DOHH2 (cell line): ENCODE measurements at regions not wholly inside any gene's neighbourhood (a gene's known extent, or its start where the extent isn't known, plus 50 kb on each side); places are given as distances from the start of the nearest gene placed in this dataset.

ENCODE experiments used
- H3F3A ChIP-seq: fragments of 200-600 bp; sonication (generic), shearing (Covaris generic); 2 replicates; pipeline ENCODE4 v1.6.0; 2016; ENCODE audit warnings: antibody characterized with exemption, mild to moderate bottlenecking; ENCODE audit not compliant: control insufficient read depth, insufficient read depth
- H3K27ac ChIP-seq: fragments of 200-600 bp; sonication (generic); 2 replicates; pipeline ENCODE4 v1.5.1; 2014; ENCODE audit warnings: low read depth, mild to moderate bottlenecking, low read length, moderate library complexity
- H3K27me3 ChIP-seq: fragments of 200-600 bp; sonication (generic); 2 replicates; pipeline ENCODE4 v1.6.1; 2014; ENCODE audit warnings: mild to moderate bottlenecking, low read length, mixed read lengths; ENCODE audit not compliant: control insufficient read depth
- H3K36me3 ChIP-seq: fragments of 200-600 bp; sonication (generic); 2 replicates; pipeline ENCODE4 v1.6.1; 2014; ENCODE audit warnings: mild to moderate bottlenecking, low read length, moderate library complexity, mixed read lengths; ENCODE audit not compliant: control insufficient read depth
- H3K4me1 ChIP-seq: fragments of 200-600 bp; sonication (generic); 2 replicates; pipeline ENCODE4 v1.6.1; 2014; ENCODE audit warnings: mild to moderate bottlenecking, low read length, mixed read lengths; ENCODE audit not compliant: control insufficient read depth
- H3K4me2 ChIP-seq: fragments of 200-600 bp; sonication (generic); 2 replicates; pipeline ENCODE4 v1.6.0; 2014; ENCODE audit warnings: mild to moderate bottlenecking, low read length, moderate library complexity
- H3K4me3 ChIP-seq: fragments of 200-600 bp; sonication (generic); 2 replicates; pipeline ENCODE4 v1.5.1; 2014; ENCODE audit warnings: mild to moderate bottlenecking, low read length, mixed read lengths
- H3K79me2 ChIP-seq: fragments of 200-600 bp; sonication (generic); 2 replicates; pipeline ENCODE4 v1.6.1; 2014; ENCODE audit warnings: mild to moderate bottlenecking, low read length, mixed read lengths; ENCODE audit not compliant: control insufficient read depth
- H3K9me2 ChIP-seq: fragments of 200-600 bp; sonication (generic); replicated peaks from 2 replicates; pipeline ENCODE4 v1.6.1; 2014; ENCODE audit warnings: mild to moderate bottlenecking, low read length, mixed read lengths; ENCODE audit not compliant: control insufficient read depth
- H3K9me3 ChIP-seq: fragments of 200-600 bp; sonication (generic); 2 replicates; pipeline ENCODE4 v1.6.1; 2014; ENCODE audit warnings: antibody characterized with exemption, low read length, mixed read lengths; ENCODE audit not compliant: control insufficient read depth, insufficient read depth
- H4K20me1 ChIP-seq: fragments of 200-600 bp; sonication (generic); 2 replicates; pipeline ENCODE4 v1.6.0; 2014; ENCODE audit warnings: low read depth, mild to moderate bottlenecking, antibody characterized with exemption, low read length, moderate library complexity; ENCODE audit not compliant: control insufficient read depth, insufficient read depth
- CTCF ChIP-seq: fragments of 200-600 bp; sonication (generic); IDR thresholded peaks from one replicate; pipeline ENCODE4 v1.5.1; 2014; ENCODE audit warnings: antibody characterized with exemption, mild to moderate bottlenecking, low read depth, low read length; ENCODE audit not compliant: poor library complexity, severe bottlenecking
- EZH2phosphoT487 ChIP-seq: fragments of 200-600 bp; sonication (generic); IDR thresholded peaks from 2 replicates; pipeline ENCODE4 v1.6.1; 2017; ENCODE audit warnings: borderline replicate concordance, mild to moderate bottlenecking, antibody characterized with exemption, low read length, moderate library complexity, mixed read lengths

- Histone ChIP-seq H3F3A (no peaks in the 10 kb centered on the region), H3K4me3 (no peak overlapping the region), H3K4me2 (no peak overlapping the region), H3K9me2 (no peaks in the 10 kb centered on the region), H4K20me1 (no peaks in the 10 kb centered on the region), H3K9me3 (no peaks in the 10 kb centered on the region), H3K4me1 (no peaks in the 10 kb centered on the region; the same call in 1 of the 2 replicates), H3K27me3 (peaks cover 6% of the 10 kb centered on the region; the same call in 1 of the 2 replicates), H3K36me3 (no peaks in the 10 kb centered on the region), H3K79me2 (no peaks in the 10 kb centered on the region), H3K27ac (no peak overlapping the region)
- TF ChIP-seq EZH2phosphoT487 = no peak
- no peak for TF ChIP-seq CTCF
These were observed 62.8 kb upstream of the WASF3 start for GRCh38 chr13:26494571-26495195.

GRCh38 chr13:26495750-26496149 is 61.7 kb upstream of the WASF3 start:
- Histone ChIP-seq H3K4me1 (no peaks in the 10 kb centered on the region; the same call in 1 of the 2 replicates), H3K27me3 (peaks cover 6% of the 10 kb centered on the region; the same call in 1 of the 2 replicates), H3F3A (no peaks in the 10 kb centered on the region)

DNA sequence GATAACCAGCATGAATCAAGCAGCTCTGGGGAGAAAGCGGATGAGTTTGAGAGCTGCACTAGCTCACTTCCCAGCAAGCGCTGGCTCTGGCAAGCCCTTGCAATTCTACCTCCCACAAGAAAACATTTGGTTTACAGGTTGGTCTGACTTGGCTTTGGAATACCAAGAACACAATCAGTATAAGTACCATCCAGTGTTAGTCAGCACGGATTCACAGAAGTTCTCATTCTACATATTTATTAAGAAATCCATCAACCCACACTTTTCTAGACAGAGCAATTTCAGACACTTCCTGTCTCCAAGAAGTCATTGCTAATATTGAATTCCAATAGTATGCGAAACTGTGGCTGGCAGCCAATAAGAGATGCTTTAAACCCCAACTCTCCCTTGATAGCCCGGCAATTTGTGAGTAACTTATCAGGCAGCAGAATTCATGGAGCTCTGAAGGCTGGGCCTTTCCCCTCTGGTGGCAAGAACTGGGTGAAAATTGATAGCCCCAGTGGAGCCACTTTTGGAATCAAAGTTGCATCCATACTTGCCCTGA is 59.4 kb upstream of the WASF3 start:
- Histone ChIP-seq H3K79me2 (no peaks in the 10 kb centered on the region), H3K4me3 (no peak overlapping the region), H3K4me2 (no peak overlapping the region), H3K27ac (no peak overlapping the region), H3K9me3 (no peaks in the 10 kb centered on the region), H3K27me3 (peaks cover 6% of the 10 kb centered on the region; the same call in 1 of the 2 replicates), H3K36me3 (no peaks in the 10 kb centered on the region), H3F3A (no peaks in the 10 kb centered on the region), H3K9me2 (no peaks in the 10 kb centered on the region), H4K20me1 (no peaks in the 10 kb centered on the region), H3K4me1 (no peaks in the 10 kb centered on the region; the same call in 1 of the 2 replicates)
- TF ChIP-seq CTCF (no peak), EZH2phosphoT487 (no peak)

More at GRCh38 chr13:26495750-26496149, 61.7 kb upstream of the WASF3 start:
- no peak overlapping the region for H3K4me2 ChIP-seq
- H3K36me3 ChIP-seq = no peaks in the 10 kb centered on the region
- no peaks in the 10 kb centered on the region for H3K9me2 ChIP-seq
- no peaks in the 10 kb centered on the region for H3K79me2 ChIP-seq
- no peaks in the 10 kb centered on the region for H3K9me3 ChIP-seq
- TF ChIP-seq EZH2phosphoT487 (no peak), CTCF (no peak)
- no peak overlapping the region for H3K27ac ChIP-seq
- H3K4me3 ChIP-seq = no peak overlapping the region
- no peaks in the 10 kb centered on the region for H4K20me1 ChIP-seq
